Activated CD8-positive, alpha-beta T cell treated with anti-CD3 and anti-CD28 coated beads for 36 hours (primary cell): ENCODE measurements at regions not wholly inside any gene's neighbourhood (a gene's known extent, or its start where the extent isn't known, plus 50 kb on each side); places are given as distances from the start of the nearest gene placed in this dataset.

ENCODE experiments used
- ATAC-seq: fragments of 200-7000 bp; cut with Tn5 transposase; one replicate; pipeline ENCODE4 v1.10.0; 2021; ENCODE audit warnings: mild to moderate bottlenecking, moderate library complexity
- CTCF ChIA-PET: fragments of 350-600 bp; sonication (Branson Sonifier 250); formaldehyde crosslinking; loops from one replicate; lab custom pipeline; 2021; ENCODE audit warnings: antibody characterized with exemption; lab: Charles Lee
- POLR2A ChIA-PET: fragments of 350-600 bp; sonication (Branson Sonifier 250); formaldehyde crosslinking; loops from one replicate; lab custom pipeline; 2021; ENCODE audit warnings: antibody characterized with exemption; lab: Charles Lee
- DNase-seq: peaks from one replicate; pipeline ENCODE4 v3.0.0-alpha.2; 2020
- H3K27ac Mint-ChIP-seq: one replicate; pipeline ENCODE4 v1.8.0; 2021; ENCODE audit warnings: mild to moderate bottlenecking, mixed read lengths
- H3K27me3 Mint-ChIP-seq: one replicate; pipeline ENCODE4 v1.8.0; 2021; ENCODE audit warnings: mixed read lengths
- H3K36me3 Mint-ChIP-seq: one replicate; pipeline ENCODE4 v1.8.0; 2021; ENCODE audit warnings: low read depth, mixed read lengths
- H3K4me1 Mint-ChIP-seq: one replicate; pipeline ENCODE4 v1.8.0; 2021; ENCODE audit warnings: low read depth, mixed read lengths
- H3K4me3 Mint-ChIP-seq: one replicate; pipeline ENCODE4 v1.8.0; 2021; ENCODE audit warnings: mild to moderate bottlenecking, moderate library complexity, mixed read lengths
- H3K9me3 Mint-ChIP-seq: one replicate; pipeline ENCODE4 v1.8.0; 2021; ENCODE audit warnings: mixed read lengths
- intact Hi-C: fragments of 100-400 bp; cut with micrococcal nuclease; formaldehyde crosslinking; loops from one replicate; pipeline ENCODE4 v1.10.0; 2022
- TF ChIP-seq, protein P1 (sequence below): fragments of 200-600 bp; IDR thresholded peaks from one replicate; pipeline ENCODE4 v1.8.0; 2022; ENCODE audit warnings: antibody characterized with exemption, mild to moderate bottlenecking

DNA sequence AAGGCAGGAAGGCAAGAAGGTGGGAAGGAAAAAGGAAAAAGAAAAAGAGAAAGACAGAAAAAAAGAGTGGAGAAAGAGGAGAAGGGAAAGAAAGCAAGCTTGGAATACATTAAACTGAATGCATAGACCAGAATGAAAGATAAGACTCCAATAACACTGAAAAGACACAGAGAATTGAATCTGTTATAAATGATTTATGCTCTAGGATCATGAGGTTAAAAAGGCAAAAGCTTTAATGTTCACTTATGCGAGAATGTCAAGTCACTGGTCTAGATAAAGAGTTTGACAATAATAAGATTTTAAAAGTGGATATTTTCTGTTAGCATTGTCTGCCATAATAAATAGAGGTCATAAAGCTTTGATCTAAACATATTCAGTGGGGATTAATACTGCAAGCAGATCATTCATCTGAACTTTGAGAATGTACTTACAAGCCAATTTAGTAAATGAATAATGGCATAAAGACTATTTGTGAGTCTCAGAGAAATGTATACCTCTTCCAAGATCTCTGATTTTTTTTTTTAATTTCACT lies 1069.2 kb upstream of the SLC39A10 start:
- Mint-ChIP-seq H3K36me3 (no peaks in the 10 kb centered on the region), H3K9me3 (no peaks in the 10 kb centered on the region), H3K4me3 (no peak overlapping the region), H3K27me3 (no peaks in the 10 kb centered on the region), H3K4me1 (no peaks in the 10 kb centered on the region), H3K27ac (no peak overlapping the region)
- TF ChIP-seq, protein P1, sequence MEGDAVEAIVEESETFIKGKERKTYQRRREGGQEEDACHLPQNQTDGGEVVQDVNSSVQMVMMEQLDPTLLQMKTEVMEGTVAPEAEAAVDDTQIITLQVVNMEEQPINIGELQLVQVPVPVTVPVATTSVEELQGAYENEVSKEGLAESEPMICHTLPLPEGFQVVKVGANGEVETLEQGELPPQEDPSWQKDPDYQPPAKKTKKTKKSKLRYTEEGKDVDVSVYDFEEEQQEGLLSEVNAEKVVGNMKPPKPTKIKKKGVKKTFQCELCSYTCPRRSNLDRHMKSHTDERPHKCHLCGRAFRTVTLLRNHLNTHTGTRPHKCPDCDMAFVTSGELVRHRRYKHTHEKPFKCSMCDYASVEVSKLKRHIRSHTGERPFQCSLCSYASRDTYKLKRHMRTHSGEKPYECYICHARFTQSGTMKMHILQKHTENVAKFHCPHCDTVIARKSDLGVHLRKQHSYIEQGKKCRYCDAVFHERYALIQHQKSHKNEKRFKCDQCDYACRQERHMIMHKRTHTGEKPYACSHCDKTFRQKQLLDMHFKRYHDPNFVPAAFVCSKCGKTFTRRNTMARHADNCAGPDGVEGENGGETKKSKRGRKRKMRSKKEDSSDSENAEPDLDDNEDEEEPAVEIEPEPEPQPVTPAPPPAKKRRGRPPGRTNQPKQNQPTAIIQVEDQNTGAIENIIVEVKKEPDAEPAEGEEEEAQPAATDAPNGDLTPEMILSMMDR: no peak
- ChIA-PET CTCF (no interaction called here), POLR2A (no interaction called here)
- no peak for DNase-seq
- intact Hi-C loops: no loop called here
- ATAC-seq: no peak

DNA sequence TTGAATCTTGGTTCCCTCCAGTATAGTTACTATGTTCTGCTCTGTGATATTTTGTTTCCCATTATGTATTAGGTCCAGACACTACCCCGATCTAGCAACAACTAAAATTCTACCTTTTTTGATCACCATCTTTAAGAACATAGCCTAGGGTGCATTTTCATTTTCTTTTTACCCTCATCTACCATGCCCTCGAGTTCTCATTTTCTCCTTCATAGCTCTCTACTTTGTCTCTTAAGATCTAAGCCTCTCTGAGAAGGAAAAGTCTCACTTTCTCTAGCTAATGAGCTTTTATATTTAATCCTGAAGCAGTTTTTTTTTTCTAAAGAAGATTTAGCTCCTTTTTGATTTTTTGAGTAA lies 1089.4 kb upstream of the SLC39A10 start:
- intact Hi-C loops: no loop called here
- no peaks in the 10 kb centered on the region for H3K9me3 Mint-ChIP-seq
- no peaks in the 10 kb centered on the region for H3K4me1 Mint-ChIP-seq
- ChIA-PET CTCF (no interaction called here), POLR2A (no interaction called here)
- H3K27me3 Mint-ChIP-seq: no peaks in the 10 kb centered on the region
- no peaks in the 10 kb centered on the region for H3K36me3 Mint-ChIP-seq
- no peak overlapping the region for H3K4me3 Mint-ChIP-seq
- DNase-seq (no peak), ATAC-seq (no peak)
- TF ChIP-seq, protein P1: no peak
- no peak overlapping the region for H3K27ac Mint-ChIP-seq

DNA sequence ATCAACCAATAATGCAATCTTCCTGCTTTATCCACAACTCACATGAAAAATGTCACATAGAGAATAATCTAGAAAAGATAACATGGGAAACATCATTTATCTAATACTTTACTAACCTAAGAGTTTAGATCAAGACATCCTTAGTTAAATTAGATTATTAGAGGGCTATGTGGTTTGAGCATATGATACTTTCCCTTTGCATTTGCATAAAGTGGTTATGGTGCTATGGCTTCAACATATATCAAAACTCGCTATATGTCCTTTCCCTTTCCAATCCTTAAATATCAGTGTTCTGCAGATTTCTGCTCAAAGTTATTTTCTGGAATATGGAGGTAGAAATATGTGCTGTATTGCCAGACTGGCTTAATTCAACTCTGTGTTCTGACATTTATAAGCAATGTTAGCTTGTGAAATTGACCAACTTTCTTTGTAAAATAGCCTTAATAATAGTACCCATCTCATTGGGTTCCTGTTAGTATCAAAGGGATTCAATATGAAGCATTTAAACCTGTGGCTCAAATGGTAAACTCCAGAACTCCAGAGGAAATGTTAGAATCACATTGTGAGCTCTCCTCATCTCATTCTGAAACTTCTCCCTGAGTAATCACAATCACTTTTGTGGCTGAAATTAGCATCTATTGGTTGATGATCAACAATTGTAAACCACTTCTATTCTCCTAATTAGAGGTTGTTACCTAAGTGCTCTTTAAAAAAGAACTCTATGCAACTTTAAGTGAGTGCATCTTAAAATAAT lies 1089.9 kb upstream of the SLC39A10 start:
- H3K27ac Mint-ChIP-seq: no peak overlapping the region
- ChIA-PET POLR2A (no interaction called here), CTCF (no interaction called here)

DNA sequence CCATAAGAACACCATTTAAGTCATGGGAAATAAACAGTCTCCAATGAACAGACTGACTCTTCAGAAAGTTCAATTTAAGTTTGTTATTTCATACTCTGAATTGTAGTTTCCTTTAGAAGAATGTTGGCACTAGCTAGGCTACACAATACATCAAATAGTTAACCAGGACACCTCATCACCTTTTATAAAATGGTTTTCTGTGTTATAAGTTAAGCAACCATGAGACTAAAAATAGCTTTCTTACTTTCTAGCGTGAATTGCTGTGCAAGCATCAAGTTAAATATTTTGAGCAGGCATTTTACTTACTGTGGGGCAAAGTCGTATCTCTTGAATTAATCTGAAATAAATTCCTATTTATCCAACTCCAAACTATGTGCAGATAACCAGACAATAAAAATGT lies 1092.6 kb upstream of the SLC39A10 start:
- POLR2A ChIA-PET: no interaction called here
- no peak for DNase-seq
- no peak overlapping the region for H3K27ac Mint-ChIP-seq
- TF ChIP-seq, protein P1: no peak
- H3K27me3 Mint-ChIP-seq: no peaks in the 10 kb centered on the region
- H3K36me3 Mint-ChIP-seq: no peaks in the 10 kb centered on the region
- no peaks in the 10 kb centered on the region for H3K4me1 Mint-ChIP-seq
- CTCF ChIA-PET: no interaction called here
- H3K4me3 Mint-ChIP-seq: no peak overlapping the region
- intact Hi-C loops: no loop called here
- no peak for ATAC-seq
- peaks cover 1% of the 10 kb centered on the region for H3K9me3 Mint-ChIP-seq

More for the DNA sequence above, 1089.9 kb upstream of the SLC39A10 start:
- no peaks in the 10 kb centered on the region for H3K27me3 Mint-ChIP-seq
- H3K36me3 Mint-ChIP-seq: no peaks in the 10 kb centered on the region
- intact Hi-C loops: no loop called here
- ATAC-seq (no peak), DNase-seq (no peak)
- H3K9me3 Mint-ChIP-seq: peaks cover 1% of the 10 kb centered on the region
- H3K4me3 Mint-ChIP-seq: no peak overlapping the region
- no peaks in the 10 kb centered on the region for H3K4me1 Mint-ChIP-seq
- TF ChIP-seq, protein P1: no peak

DNA sequence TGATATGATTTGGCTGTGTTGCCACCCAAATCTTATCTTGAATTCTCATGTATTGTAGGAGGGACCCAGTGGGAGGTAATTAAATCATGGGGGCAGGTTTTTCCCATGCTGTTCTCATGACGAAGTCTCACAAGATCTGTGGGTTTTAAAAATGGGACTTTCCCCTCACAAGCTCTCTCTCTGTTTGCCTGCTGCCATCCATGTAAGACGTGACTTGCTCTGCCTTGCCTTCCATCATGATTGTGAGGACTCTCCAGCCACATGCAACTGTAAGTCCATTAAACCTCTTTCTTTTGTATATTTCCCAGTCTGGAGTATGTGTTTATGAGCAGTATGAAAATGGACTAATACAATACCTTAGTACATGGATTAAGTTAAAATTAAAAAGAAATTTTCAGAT lies 1094.7 kb upstream of the SLC39A10 start:
- CTCF ChIA-PET: no interaction called here
- no peak overlapping the region for H3K4me3 Mint-ChIP-seq
- no peaks in the 10 kb centered on the region for H3K4me1 Mint-ChIP-seq
- ATAC-seq: no peak
- intact Hi-C loops: no loop called here
- peaks cover 1% of the 10 kb centered on the region for H3K9me3 Mint-ChIP-seq
- TF ChIP-seq, protein P1: no peak
- H3K36me3 Mint-ChIP-seq: no peaks in the 10 kb centered on the region
- no peaks in the 10 kb centered on the region for H3K27me3 Mint-ChIP-seq
- POLR2A ChIA-PET: no interaction called here
- DNase-seq: no peak
- no peak overlapping the region for H3K27ac Mint-ChIP-seq
